DMS114 treated with DMSO at 0.1 percent for 48 hours (cell line): ENCODE measurements at regions not wholly inside any gene's neighbourhood (a gene's known extent, or its start where the extent isn't known, plus 50 kb on each side); places are given as distances from the start of the nearest gene placed in this dataset.

ENCODE experiments used
- DNase-seq: peaks from one replicate; lab custom pipeline; 2025; ENCODE audit not compliant: unreplicated experiment; lab: John Stamatoyannopoulos, UW

DNA sequence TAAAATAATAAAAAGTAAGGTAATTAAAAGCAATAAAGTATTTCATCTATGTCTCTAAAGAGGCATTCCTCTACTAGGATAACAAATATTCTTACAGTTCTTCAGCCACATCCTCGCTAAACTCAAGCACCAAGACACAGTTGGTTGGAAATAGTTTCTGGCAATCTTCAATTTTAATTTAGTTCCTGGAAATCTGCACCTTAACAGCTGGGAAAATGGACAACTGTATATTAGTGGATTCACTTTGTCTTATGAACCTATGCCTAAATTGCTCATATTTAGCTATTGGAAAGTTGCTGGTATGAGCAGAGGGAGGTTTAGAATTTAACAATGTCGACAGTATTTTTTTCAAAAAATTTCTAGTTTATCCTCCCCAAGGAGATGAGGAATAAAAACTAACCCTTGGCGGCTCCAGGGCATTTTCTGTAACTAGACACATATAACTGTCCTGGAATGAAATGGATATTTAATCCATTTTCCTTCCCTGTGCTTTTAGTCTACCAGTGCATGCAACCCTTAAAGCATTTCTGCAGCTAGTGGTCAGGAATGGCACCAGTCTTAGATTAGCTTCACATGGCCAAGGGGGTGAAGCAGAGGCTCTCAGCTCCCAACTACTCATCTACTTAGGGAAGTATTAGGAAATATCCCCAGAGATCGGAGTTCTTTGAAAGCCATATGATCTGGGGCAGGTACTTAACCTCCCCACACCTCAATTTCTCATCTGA, 290.0 kb upstream of the THBS1 start:
- DNase-seq: no peak

DNA sequence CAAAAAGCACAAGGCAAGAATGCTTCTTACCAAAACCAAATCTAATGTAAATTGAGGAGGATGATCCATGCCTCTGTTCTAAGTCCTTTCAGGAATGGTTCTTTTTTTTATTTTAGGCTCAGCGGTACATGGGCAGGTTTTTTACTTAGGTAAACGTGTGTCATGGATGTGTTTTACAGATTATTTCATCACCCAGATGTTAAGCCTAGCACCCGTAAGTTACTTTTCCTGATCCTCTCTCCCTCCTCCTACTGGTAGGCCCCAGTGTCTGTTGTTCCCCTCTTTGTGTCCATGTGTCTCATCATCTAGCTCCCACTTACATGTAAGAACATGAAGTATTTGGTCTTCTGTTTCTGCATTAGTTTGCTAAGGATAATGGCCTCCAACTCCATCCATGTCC, 289.2 kb upstream of the THBS1 start:
- DNase-seq: no peak

DNA sequence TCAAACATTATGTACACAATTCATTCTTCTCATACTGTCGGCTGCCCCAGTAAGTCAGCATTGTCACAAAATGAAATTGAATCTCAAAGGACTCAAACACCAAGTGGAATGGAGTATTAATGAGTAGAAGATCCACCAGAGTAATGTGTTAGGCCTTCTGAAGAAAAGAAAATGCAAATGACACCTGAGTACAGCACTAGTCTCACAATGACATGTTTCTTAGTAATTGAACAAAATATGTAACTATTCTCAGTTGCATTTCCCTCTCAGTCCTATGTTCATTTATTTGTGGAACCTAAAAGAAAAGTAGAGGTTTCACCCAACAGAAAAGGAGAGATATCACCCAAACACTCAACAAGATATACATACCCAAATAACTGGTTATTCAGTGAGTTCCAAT, 283.9 kb upstream of the THBS1 start:
- DNase-seq: no peak

GRCh38 chr15:39298271-39298962, 282.5 kb upstream of the THBS1 start:
- DNase-seq: no peak

GRCh38 chr15:39299486-39300267, 281.2 kb upstream of the THBS1 start:
- DNase-seq: no peak

DNA sequence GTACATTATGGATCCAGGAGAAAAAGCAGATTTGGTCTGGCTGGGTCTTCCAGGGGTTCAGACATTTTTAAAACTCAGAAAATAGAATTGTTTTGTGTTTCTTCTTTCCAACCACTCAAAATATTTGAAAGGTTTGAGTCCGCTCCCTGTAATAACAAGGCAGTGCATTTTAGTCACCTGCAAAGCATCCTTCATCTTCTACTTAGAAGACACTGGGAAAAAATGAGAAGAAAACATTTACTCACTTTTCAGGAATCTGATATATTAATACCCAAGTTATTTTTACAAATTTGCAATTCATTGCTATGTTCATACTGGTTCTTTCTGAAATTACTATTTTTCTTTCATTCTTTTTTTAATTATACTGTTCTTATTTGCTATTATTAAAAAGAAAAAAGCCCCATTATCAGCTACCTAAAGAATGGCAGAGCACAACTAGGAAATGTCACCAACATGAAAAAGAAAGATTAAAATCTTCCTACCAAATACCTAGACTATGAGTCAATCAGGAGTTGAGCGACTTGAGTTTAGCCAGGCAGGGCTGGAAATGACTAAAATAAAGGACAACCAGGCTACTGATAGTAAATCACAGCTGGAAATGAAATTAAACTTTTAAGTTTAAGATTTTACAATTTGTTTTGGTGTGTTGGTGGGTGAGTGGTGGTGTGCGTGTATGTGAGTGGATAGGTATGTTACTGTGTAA, 280.3 kb upstream of the THBS1 start:
- no peak for DNase-seq

DNA sequence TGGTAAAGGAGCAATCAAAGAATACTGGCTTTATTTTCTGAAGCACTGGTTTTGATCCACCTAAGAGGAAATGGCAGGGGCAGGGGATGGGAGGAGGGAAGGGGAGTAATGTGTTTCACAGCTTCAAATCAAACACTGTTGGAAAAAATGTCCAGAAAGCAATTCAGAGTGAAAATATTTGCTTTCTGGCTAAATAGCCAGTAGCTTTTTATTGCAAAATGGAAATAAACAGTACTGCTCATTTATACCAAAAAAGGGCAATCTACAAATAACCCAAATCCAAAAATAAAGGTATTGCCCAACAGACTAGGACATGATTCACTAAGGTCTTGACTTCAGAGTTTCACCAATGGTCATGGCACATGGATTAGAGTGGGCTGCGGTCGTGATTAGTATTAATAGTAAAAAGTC, 279.3 kb upstream of the THBS1 start:
- DNase-seq: no peak

DNA sequence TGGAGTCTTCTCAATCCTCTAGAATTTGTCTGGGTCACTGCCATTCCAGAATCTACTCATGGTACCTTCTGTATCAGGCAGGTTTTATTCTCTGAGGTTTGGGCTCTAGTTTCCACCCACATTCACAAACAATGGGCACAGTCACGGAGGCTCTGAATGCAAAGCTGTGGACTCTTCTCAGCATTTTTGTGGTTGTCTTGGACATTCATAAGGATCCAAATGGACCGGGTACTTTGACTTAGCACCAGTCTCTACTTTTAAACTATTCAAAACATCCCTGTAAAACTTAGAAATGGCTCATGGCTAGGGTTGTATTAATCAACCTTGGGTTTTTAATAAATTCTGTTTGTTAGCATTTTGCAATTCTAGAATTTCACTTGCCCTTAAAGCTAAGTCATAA, 277.9 kb upstream of the THBS1 start:
- no peak for DNase-seq

GRCh38 chr15:39304201-39304841, 276.6 kb upstream of the THBS1 start:
- DNase-seq: no peak

GRCh38 chr15:39304931-39305728, 275.7 kb upstream of the THBS1 start:
- DNase-seq: no peak

DNA sequence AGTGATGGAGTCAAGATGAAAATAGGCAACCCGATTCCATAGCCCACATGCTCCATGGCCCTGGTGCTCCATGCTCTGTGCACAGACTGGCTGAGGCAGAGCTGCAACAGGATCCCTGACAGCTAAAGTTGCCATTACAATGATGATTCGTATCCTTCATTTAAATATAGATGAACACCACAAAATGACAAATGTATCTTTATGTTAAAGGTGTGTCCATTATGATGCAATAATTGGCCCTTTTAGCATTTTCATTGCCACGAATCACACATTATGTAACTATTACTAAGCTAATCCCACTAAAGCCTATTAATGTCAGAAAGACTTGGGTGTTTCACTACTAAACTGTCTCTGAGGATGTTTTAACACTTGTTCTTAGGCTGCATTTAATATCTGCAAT, 270.2 kb upstream of the THBS1 start:
- DNase-seq: no peak

- DNase-seq: no peak
Observed at GRCh38 chr15:39312984-39313383, 267.9 kb upstream of the THBS1 start.

- DNase-seq: no peak
Observed at GRCh38 chr15:39313467-39313866, 267.4 kb upstream of the THBS1 start.

DNA sequence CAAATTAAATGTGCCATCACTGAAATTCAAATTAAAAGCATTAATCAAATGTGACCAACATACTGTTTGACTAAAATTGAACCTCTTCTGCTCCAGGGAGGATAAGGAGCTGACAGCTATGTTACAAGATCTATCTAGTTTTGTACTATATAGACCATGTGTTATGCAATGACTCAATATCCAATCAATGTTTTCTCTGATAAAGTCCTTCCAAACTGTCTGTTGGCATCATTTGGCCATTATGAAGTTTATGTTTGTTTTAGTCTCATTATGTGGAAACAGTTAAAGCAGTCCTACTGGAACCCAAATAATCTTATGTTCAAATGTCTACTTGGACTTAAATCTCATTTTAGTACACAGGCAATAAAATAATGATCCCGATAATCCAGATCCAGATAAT, 267.0 kb upstream of the THBS1 start:
- no peak for DNase-seq

- no peak for DNase-seq
Observed at GRCh38 chr15:39315206-39315850, 265.6 kb upstream of the THBS1 start.

DNA sequence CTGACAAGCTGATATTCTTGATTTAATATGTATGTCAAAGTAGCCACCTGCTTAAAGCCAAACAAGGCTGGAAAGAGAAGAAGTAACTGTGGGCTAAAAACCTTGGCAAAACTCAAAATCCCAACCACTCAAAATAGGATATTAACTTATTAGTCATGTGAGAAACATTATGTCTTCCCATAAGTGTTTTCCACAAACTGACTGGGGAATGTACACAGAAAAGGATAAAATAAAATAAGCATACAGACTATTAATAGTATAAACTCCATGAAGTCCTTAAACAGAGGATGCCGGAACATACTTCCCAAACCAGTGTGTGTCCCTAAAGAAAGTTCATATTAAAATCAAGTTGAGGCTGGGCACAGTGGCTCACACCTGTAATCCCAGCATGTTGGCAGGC, 263.7 kb upstream of the THBS1 start:
- no peak for DNase-seq

DNA sequence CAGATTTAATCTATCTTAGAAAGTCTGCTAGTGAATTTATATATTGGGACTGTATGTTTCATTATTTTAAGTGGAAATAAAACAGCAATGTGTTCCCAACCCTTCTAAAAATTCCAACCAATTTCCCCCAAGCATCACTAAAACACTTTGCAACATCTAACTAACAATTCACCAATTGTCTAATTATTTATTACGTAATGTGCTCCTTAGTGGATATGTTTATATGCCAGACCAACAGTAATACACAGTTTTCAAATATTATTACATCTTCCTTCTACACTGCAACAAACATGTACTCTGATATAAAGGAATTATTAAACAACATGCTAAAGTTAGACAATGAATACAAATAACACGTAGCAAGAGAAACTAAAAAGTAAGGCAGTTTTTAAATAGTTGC, 262.6 kb upstream of the THBS1 start:
- no peak for DNase-seq

DNA sequence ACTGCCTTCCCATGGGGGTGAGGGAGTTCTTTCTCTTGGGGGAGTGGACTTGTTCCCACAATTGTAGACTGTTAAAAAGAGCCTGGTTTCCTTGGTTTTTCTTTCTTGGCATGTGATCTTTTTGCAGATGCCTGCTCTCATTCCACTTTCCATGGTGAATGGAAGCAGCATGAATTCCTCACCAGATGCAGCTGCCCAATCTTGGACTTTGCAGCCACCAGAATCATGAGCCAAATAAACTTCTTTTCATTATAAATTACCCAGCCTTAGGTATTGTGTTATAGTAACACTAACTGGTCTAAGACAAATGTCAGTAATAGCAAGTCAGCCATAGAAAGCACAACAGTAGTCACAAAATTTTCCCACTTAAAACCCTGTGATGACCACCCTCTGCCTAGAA, 260.5 kb upstream of the THBS1 start:
- DNase-seq: no peak

DNA sequence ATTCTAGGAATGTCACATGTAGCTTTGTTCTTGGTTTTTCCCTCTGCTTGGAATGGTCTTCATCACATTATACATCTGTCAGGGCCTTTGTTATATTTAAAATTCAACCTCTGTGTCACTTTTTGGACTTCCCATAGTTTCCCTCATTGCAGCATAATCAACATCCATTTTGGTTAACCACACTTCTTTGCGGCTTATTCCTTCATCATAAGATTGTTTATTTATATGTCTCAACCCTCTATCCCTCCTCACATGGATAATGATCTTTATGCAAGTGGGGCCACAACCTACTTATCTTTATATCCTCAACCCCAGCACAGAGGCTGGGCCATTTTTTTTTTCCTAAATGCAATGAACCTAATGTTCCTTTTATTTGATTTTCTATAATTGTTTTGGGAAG, 260.0 kb upstream of the THBS1 start:
- DNase-seq: no peak

GRCh38 chr15:39321977-39322376, 258.9 kb upstream of the THBS1 start:
- no peak for DNase-seq
